HG03196 (cell line): ENCODE measurements at regions not wholly inside any gene's neighbourhood (a gene's known extent, or its start where the extent isn't known, plus 50 kb on each side); places are given as distances from the start of the nearest gene placed in this dataset.

Source experiments
- ATAC-seq: cut with Tn5 transposase; IDR thresholded peaks from one replicate; pipeline ENCODE4 v1.9.1; 2021; ENCODE audit not compliant: unreplicated experiment

DNA sequence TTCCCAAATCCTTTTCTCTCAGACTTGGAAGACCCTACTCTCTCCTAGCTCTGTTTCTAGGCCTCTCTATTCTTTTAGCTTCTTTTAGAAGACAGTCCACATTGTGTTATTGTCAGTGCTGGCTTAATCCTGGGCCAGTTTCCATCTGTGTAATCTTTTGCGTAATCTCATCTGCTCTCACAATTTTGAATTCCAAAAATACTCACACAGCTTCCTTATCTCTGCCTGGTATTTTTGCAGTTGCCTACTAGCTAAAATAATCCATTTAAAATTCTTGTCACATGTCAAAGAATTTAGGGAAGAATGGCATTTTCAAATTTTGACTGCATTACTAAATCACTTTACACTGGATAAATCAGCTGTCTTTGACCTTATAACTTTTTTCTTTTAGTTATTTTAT, 200.6 kb upstream of the MEX3C start:
- ATAC-seq = no peak

GRCh38 chr18:51399491-51400122, 202.1 kb upstream of the MEX3C start:
- ATAC-seq = no peak

DNA sequence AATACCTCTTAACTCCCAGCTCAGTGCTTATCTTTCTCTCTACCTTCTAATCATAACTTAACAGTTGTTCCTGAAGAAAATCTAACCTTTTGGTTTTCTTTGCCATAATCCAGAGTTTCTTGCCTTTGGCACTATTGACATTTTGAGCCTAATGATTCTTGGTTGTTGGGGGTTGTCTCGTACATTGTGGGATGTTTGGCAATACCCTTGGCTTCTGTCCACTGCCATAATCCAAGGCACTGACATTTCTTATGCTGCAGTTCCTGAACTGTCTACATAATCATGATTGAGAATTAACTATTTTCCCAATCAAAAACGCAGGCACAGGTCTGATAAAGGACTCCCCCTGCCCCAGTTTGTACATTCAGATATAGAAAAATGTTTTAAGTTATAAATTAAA, 203.2 kb upstream of the MEX3C start:
- ATAC-seq = no peak

DNA sequence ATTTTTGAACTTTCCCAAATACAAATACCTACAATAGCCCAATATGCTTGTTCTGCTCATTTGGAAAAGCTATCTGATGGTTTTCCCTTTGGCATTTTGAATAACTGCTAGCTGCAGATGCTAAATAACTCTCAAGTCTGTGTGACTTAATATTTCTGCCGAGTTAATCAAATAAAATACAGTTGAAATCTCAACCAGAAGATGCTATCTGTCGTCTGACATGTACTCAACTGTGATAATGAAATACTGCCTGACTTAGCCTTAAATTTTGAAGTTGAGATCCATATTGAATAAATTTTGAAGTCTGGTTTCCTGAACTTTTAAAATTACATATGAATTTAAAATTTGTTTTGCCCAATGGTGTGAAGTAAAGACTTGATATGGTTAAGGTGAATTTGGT, 204.4 kb upstream of the MEX3C start:
- no peak for ATAC-seq

DNA sequence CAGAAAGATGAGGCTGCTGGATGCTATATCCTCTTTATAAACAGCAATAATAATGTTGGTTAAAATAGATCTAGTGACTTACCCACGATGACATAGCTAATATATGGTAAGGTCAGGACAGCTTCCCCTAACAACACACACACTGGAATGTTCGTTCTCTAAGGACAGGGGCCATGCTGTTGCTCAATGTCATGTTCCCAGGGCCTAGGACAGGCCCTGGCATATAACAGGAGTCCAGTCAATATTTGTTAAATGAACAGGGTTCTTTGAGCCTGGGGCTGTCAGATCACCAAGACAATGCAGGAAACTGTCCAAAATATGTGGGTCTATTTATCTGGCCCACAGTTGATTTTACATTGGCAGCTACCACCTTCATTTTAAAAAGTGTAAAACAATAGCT, 207.1 kb upstream of the MEX3C start:
- ATAC-seq = no peak

DNA sequence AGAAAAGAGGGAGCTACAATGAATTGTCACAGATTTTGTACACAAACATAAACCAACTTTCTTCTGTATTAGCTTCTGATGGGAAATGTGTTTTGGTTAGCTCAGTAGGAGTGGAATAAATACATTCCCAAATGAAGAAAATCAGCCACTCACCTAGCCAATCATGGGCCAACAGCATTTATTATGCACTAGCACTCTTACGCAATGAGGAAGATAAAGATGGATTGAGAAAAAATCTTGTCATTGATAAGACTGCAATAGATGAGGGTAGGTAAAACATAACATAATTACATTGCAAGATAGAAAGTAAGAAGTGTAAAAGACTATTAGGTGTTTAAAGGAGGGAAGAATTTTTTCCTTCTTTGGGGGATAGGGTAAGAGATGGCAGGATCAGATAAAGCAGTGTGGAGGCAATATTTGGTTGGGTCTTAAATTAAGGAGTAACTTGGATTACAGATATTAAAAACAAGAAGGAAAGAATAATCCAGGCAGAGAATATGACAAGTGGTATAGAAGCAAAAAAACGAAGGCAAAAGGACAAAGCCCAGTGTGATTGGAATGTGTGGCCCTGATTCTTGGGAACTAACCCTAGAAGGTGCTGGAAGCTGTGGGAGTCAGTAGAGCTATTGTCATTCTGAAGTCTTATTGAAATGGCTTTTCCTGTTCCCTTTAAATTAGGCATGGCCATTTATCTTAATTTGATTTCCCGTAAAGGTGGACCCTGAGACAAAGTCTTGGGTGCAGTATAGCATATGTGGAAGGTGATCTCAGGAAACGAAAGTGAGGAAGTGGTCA, 208.4 kb upstream of the MEX3C start:
- no peak for ATAC-seq

DNA sequence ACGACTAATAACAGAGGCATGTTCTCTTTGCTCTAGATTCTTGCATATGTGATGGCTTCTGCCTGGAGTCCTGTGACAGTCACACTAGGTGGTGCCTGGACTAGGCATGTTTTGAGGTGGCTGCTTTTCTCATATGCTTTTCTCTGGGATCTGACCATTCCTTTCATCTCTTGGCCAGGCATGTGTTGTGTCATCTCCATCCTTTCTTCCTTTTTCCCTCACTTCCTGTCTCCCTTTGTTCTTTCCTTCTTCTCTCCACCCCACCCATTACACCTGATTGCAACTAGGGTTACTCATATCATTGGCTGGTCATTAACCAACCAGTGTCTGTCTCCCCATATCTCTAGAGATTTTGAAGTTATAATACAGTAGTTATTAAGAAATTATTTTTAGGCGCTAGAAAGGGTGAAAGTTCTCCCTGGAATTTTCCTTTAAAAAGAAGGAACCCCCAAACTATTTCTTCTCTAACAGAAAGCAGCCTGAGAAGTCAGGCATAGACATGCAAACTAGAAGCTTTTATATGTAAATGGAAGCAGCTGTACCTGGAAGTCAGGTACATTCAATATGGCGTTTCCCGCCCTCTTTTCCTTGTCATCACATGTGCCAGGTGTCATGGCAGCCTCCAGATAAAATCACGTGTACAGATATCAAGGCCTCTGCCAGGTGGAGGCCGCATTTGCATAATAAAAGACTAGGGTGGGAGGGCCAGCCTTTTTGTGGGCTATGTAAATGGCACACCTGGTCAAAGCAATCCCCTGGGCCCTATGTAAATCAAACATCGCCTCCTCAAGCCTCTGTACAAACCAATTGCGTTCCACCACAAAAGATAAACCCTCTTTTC, 220.4 kb upstream of the MEX3C start:
- ATAC-seq = no peak

DNA sequence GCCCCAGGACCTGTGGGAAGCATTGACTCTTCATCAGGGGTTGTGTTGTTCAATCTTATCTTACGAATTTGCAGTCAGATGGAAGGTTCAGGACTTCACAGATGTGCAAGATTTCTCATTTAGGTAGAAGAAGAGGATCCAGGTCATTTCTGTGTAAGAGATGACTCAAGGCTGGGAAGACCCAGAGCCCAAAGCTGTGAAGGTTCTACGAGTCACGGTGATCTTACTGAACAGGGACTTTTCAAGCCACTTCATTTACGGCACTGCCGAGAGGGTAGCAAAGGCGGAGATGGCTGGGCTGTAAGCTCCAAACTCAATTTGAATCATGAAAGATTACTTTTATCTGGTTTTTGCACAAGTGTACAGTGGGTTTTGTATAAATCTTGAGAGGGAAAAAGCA, 228.0 kb upstream of the MEX3C start:
- no peak for ATAC-seq

DNA sequence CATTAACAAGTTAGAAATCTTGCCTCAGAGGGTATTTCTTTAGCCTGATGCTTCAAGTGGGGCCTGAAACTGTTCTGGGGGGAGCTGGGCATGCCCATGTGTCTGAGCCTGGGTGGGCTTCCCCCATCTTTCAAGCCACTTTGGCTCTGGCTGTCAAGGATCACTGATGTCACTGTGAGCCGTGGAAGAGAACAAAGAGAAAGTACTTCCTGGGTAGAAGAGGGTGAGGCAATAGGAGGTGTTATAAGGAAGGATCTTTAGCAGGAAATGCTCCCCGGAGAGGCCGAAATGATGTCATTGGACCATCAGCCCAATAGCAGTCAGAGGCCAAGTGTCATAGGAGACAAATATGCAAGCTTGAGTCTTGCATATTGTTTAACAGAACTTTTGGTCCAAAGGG, 228.4 kb upstream of the MEX3C start:
- ATAC-seq = no peak

DNA sequence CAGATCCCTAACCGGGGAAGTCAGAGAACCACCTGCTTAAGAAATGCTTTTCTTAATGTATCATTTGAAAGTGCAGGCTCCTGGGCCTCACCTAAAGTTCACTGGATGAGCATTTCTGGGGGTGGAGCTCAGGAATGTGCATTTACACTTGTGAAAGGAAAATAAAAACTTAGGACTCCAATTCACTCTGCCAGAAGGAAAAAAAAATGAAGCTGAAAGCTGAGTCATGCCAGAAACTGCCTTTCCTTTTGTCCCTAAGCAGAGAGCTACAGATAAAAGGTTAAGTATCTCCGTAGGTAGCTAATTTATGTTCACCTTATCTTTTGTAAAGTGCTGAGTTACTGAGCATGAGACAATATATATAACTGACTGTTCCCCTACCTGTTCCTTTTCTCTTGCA, 229.5 kb upstream of the MEX3C start:
- no peak for ATAC-seq

DNA sequence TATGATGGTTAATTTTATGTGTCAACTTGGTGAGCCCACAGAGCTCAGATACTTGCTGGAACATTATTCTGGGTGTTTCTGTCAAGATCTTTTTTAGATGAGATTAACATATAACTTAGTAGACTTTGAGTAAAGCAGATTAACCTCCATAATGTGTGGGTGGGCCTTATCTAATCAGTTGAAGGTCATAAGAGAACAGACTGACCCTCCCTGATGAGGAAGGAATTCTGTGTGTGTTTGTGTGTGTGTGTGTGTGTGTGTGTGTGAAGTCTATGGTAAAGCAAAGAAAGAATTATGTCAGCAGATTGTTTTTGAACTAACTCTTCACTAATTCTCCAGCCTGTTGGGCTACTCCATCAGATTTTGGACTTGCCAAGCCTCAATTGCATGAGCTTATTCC, 232.2 kb upstream of the MEX3C start:
- ATAC-seq = no peak

DNA sequence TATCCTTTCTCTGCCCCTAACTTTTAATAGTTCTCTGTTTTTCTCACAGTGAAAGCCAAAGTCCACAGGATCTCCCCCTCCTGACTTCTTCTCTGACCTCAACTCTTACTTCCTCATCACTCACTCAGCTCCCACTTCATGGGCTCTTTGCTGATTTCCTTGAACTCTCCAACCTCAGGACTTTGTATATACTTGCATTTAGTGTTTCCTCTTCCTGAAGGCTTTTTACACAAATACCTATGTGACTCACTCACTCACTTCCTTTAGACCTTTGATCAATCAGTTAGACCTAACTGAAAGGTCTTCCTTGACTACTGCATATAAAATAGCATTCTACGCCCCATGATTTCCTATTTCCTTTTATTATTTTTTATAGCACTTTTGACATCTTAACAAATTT, 233.1 kb upstream of the MEX3C start:
- no peak for ATAC-seq

- ATAC-seq = no peak
These were observed 235.8 kb upstream of the MEX3C start for GRCh38 chr18:51433296-51433695.

GRCh38 chr18:51433881-51434280, 236.4 kb upstream of the MEX3C start:
- ATAC-seq = no peak

DNA sequence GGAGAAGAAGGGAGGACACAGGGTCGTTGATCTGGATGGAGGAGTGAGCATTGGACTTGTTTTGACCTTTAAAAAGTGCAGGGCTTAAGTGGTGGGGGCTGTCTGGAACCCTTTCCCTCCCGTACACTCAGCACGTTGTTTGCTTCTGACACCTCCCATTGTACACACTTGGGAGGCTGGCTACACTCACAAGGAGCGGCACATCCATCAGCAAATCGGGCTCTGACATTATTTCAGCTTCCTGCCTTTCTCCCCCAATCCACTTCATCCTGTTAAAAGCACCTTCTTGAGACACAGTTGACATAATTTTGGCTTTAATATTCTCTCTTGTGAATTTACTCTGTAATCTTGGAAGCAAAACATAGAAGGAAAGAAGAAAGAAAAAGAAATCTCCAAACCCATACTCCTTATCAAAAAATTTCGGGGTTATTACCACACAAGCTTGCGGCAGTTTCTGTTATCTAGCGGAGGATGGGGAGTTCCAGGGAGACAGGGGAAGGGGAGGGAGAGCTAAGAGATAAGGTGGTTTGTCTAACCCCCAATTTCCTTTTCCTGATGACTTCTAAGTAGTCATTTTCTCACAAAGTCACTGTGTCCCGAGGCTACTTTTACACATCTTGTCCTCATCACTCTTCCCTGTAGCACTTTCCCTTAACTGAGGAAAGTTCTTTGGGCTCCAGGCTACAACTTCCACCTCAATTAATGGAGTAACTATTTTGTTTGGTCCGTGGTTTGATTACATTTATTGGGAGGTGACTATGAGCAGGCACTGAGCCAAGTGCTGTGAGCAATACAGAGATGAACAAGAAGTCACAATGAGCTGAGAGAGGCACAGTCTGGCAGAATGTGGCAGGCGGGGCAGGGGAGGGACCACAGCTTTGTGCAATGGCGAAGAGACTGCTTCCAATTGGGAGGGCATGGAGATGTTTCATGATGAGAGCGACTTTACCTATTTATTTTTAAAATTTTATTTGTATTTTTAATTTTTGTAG, 240.1 kb upstream of the MEX3C start:
- no peak for ATAC-seq

DNA sequence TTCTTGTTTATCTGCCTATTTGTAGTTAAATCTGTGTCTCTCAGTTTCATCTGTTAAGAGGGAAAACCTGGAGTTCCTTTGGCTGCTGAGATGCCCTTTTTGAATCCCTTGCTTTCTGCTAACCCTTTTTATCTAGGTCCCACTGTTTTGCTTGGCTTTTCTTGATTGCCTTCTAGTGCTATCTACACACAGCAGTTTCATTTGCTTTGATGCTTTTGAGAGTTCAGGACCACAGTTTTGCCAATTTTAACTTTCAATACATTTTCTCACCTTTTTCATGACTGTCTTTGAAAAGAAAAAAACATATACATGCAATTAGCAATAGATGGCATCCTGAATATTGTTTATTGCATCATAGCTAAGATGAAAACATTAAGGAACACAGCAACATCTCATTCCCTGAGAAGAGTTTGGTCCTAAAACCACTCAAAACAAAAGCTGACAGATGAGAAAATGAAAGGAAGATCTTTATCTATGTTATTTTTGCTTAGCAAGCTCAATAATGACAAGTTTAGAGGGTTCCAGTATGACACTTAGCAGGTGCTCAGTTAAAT, 241.4 kb upstream of the MEX3C start:
- ATAC-seq = no peak

GRCh38 chr18:51442012-51442411, 244.5 kb upstream of the MEX3C start:
- no peak for ATAC-seq

- ATAC-seq = no peak
These were observed 249.2 kb upstream of the MEX3C start for GRCh38 chr18:51446571-51447210.

- ATAC-seq = no peak
These were observed 250.2 kb upstream of the MEX3C start for GRCh38 chr18:51447351-51448342.
